ENCODE measurements at regions not wholly inside any gene's neighbourhood (a gene's known extent, or its start where the extent isn't known, plus 50 kb on each side); places are given as distances from the start of the nearest gene placed in this dataset.
A peak's percentile ranks its signal among the peaks of the same experiment; 100 is the strongest.
"Not testable (repeated sequence)": the region's sequence is repeated elsewhere in the genome, so short reads cannot be mapped to it uniquely, and the experiment has no call there.

DNA sequence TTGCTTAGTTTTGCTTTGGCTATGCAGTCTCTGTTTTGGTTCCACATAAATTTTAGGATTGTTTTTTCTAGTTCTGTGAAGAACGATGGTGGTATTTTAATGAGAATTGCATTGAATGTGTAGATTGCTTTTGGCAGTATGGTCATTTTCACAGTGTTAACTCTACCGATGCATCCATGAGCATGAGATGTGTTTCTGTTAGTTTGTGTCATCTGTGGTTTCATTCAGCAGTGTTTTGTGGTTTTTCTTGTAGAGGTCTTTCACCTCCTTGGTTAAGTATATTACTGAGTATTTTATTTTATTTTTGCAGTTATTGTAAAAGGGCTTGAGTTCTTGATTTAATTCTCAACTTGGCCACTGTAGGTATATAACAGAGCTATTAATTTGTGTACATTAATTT, 78.2 kb upstream of the ZNF92 start:
- Mint-ChIP-seq H3K27ac (no peak overlapping the region), H3K27me3 (peaks cover 0 to 2% of the 10 kb centered on the region in 2 donors), H3K9me3 (peaks cover 0 to 3% (median 0%) of the 10 kb centered on the region in 8 donors), H3K36me3 (no peaks in the 10 kb centered on the region), H3K4me1 (peaks cover 0 to 6% (median 2%) of the 10 kb centered on the region in 4 donors), H3K4me3 (peak overlapping the region in 2 of 8 donors; percentile 18 to 19)
- Histone ChIP-seq H3K9me3 (ENCODE audit: control insufficient read depth in 1 of 2, low read length in 2 of 2) (no peaks in the 10 kb centered on the region), H3K27me3 (ENCODE audit: insufficient read depth, low read length) (no peaks in the 10 kb centered on the region), H3K36me3 (ENCODE audit: insufficient read depth, low read length) (no peaks in the 10 kb centered on the region), H3K27ac (ENCODE audit: low read depth, low read length) (no peak overlapping the region), H3K4me3 (ENCODE audit: low read length in 2 of 2) (no peak overlapping the region), H3K4me1 (ENCODE audit: insufficient read depth, low read length) (no peaks in the 10 kb centered on the region)
- DNase-seq, result no peak
- intact Hi-C loops (cut with micrococcal nuclease), result no loop called here
- ChIA-PET POLR2A (ENCODE audit: partially characterized antibody) (no interaction called here), CTCF (ENCODE audit: partially characterized antibody) (interaction anchor here (0.9 to 1.0 kb wide), 2 partner anchors 9 to 13 kb away, joined by 3 read pairs; no protein-coding TSS in a partner anchor)

DNA sequence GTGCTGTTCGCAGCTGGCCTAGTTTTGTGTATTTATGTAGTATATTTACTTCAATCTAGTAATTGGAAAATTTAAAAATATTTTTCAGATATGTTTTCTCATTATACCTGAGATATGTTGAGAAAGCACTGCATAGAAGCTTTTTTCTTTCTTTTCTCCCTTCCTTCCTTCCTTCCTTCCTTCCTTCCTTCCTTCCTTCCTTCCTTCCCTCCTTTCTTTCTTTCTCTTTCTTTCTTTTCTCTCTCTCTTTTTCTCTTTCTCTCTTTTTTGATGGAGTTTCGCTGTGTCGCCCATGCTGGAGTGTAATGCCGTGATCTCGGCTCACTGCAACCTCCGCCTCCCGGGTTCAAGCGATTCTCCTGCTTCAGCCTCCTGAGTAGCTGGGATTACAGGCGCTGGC, 83.3 kb upstream of the ZNF92 start:
- CTCF ChIA-PET (ENCODE audit: partially characterized antibody), result interaction anchor here (1.3 kb wide), 1 partner anchor 17 kb away, joined by 3 read pairs; no protein-coding TSS in a partner anchor
- H3K9me3 Mint-ChIP-seq; H3K27me3 Mint-ChIP-seq; POLR2A ChIA-PET (ENCODE audit: partially characterized antibody); H3K36me3 Mint-ChIP-seq; H3K27ac ChIP-seq (ENCODE audit: low read depth, low read length); H3K4me3 Mint-ChIP-seq; intact Hi-C loops (cut with micrococcal nuclease); H3K4me1 Mint-ChIP-seq; H3K4me3 ChIP-seq (ENCODE audit: low read length in 2 of 2); H3K27ac Mint-ChIP-seq; H3K27me3 ChIP-seq (ENCODE audit: insufficient read depth, low read length); H3K9me3 ChIP-seq (ENCODE audit: control insufficient read depth in 1 of 2, low read length in 2 of 2); H3K4me1 ChIP-seq (ENCODE audit: insufficient read depth, low read length); DNase-seq; H3K36me3 ChIP-seq (ENCODE audit: insufficient read depth, low read length): not testable (repeated sequence)

DNA sequence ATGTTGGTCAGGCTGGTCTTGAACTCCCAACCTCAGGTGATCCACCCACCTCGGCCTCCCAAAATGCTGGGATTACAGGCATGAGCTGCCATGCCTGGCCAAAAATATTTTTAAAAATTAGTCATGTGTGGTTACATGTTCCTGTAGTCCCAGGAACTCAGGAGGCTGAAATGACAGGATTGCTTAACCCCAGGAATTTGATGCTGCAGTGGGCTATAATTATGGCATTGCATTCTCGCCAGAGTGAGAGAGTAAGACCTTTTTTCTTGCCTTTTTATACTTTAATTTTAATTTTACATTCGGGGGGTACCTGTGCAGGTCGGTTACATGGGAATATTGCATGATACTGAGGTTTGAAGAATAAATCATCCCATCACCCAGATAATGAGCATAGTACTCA, 86.6 kb upstream of the ZNF92 start:
- H3K9me3 Mint-ChIP-seq, result peaks cover 0 to under 1% (median 0%) of the 10 kb centered on the region in 8 donors
- no peaks in the 10 kb centered on the region for H3K36me3 ChIP-seq (ENCODE audit: insufficient read depth, low read length)
- no peak overlapping the region for H3K27ac Mint-ChIP-seq
- no peaks in the 10 kb centered on the region for H3K4me1 Mint-ChIP-seq
- POLR2A ChIA-PET (ENCODE audit: partially characterized antibody), result no interaction called here
- H3K27me3 ChIP-seq (ENCODE audit: insufficient read depth, low read length), result no peaks in the 10 kb centered on the region
- no peak for DNase-seq
- intact Hi-C loops (cut with micrococcal nuclease), result no loop called here
- no peaks in the 10 kb centered on the region for H3K9me3 ChIP-seq (ENCODE audit: control insufficient read depth in 1 of 2, low read length in 2 of 2)
- H3K27ac ChIP-seq (ENCODE audit: low read depth, low read length), result no peak overlapping the region
- no peaks in the 10 kb centered on the region for H3K4me1 ChIP-seq (ENCODE audit: insufficient read depth, low read length)
- no peak overlapping the region for H3K4me3 ChIP-seq (ENCODE audit: low read length in 2 of 2)
- no peak overlapping the region for H3K4me3 Mint-ChIP-seq
- CTCF ChIA-PET (ENCODE audit: partially characterized antibody), result interaction anchor here (1.1 kb wide), 1 partner anchor 20 kb away, joined by 3 read pairs; no protein-coding TSS in a partner anchor
- no peaks in the 10 kb centered on the region for H3K36me3 Mint-ChIP-seq
- peaks cover under 1% of the 10 kb centered on the region in 2 donors for H3K27me3 Mint-ChIP-seq

DNA sequence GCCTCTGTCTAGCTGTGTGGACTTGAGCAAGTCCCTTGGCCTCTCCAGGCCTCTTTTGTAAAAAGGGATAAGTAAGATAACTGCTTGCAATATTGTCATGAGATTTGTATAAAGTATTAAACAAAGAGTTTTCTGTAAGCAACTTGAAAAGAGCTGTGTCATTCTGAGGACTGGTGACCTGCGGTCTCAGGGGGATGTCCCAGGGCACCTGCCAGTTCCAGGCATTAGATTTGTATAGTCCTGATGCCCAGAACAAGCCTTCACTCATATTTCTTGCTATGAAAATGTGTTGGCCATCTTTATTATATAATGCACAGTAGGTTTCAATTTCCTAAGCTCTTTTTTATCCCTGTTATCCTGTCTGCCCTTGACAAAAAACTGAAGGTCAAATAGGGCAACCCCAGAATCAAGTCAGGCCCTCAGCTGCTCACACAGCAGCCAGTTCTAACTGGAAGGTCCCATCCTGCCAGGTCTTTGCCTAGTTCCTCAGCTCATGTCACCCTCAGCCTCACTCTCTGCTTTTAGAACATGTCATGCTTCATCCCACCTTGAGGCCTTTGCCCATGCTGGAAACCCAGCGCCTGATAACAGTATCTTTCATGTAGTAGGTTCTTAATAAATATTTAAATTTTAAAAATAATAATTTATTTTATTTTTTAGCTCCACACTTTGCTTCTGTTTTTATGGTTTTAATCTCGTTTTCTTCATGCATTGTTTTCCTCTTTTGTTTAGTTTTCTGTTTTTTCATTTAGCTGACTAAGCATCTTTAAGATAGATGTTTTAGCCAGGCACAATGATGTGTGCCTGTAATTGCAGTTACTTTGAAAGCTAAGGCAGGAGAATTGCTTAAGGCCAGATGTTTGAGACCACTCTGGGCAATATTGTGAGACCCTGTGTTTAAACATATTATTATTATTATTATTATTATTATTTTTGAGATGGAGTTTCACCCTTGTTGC, 87.5 kb upstream of the ZNF92 start:
- intact Hi-C loops (cut with micrococcal nuclease), result no loop called here
- Histone ChIP-seq H3K4me1 (ENCODE audit: insufficient read depth, low read length) (no peaks in the 10 kb centered on the region), H3K9me3 (ENCODE audit: control insufficient read depth in 1 of 2, low read length in 2 of 2) (no peaks in the 10 kb centered on the region), H3K27ac (ENCODE audit: low read depth, low read length) (no peak overlapping the region), H3K4me3 (ENCODE audit: low read length in 2 of 2) (no peak overlapping the region), H3K27me3 (ENCODE audit: insufficient read depth, low read length) (no peaks in the 10 kb centered on the region), H3K36me3 (ENCODE audit: insufficient read depth, low read length) (no peaks in the 10 kb centered on the region)
- Mint-ChIP-seq H3K36me3 (no peaks in the 10 kb centered on the region), H3K4me1 (no peaks in the 10 kb centered on the region), H3K27ac (peak overlapping the region in 2 of 7 donors; percentile 1 to 46), H3K27me3 (peaks cover 6 to 9% of the 10 kb centered on the region in 2 donors), H3K4me3 (no peak overlapping the region), H3K9me3 (peaks cover 0 to 6% (median 0%) of the 10 kb centered on the region in 8 donors)
- ChIA-PET POLR2A (ENCODE audit: partially characterized antibody) (no interaction called here), CTCF (ENCODE audit: partially characterized antibody) (interaction anchor here (0.9 to 1.1 kb wide), 2 partner anchors 10 to 21 kb away, joined by 3 read pairs; no protein-coding TSS in a partner anchor)
- DNase-seq, result no peak

DNA sequence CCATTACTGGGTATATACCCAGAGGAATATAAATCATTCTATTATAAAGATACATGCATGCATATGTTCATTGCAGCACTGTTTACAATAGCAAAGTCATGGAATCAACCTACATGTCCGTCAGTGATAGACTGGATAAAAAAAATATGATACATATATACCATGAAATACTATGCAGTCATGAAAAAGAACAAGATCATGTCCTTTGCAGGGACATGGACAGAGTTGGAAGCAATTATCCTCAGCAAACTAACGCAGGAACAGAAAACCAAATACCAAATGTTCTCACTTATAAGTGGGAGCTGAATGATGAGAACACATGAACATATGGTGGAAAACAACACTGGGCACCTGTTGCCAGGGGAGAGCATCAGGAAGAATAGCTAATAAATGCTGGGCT, 88.4 kb upstream of the ZNF92 start:
- H3K4me3 Mint-ChIP-seq; H3K4me1 ChIP-seq (ENCODE audit: insufficient read depth, low read length); H3K27ac Mint-ChIP-seq; H3K9me3 Mint-ChIP-seq; DNase-seq; H3K36me3 Mint-ChIP-seq; H3K36me3 ChIP-seq (ENCODE audit: insufficient read depth, low read length); H3K27me3 ChIP-seq (ENCODE audit: insufficient read depth, low read length); intact Hi-C loops (cut with micrococcal nuclease); POLR2A ChIA-PET (ENCODE audit: partially characterized antibody); H3K9me3 ChIP-seq (ENCODE audit: control insufficient read depth in 1 of 2, low read length in 2 of 2); H3K4me3 ChIP-seq (ENCODE audit: low read length in 2 of 2); H3K4me1 Mint-ChIP-seq; H3K27ac ChIP-seq (ENCODE audit: low read depth, low read length): not testable (repeated sequence)
- CTCF ChIA-PET (ENCODE audit: partially characterized antibody), result interaction anchor here (1.1 kb wide), 1 partner anchor 22 kb away, joined by 3 read pairs; no protein-coding TSS in a partner anchor
- peaks cover 6 to 14% of the 10 kb centered on the region in 2 donors for H3K27me3 Mint-ChIP-seq

DNA sequence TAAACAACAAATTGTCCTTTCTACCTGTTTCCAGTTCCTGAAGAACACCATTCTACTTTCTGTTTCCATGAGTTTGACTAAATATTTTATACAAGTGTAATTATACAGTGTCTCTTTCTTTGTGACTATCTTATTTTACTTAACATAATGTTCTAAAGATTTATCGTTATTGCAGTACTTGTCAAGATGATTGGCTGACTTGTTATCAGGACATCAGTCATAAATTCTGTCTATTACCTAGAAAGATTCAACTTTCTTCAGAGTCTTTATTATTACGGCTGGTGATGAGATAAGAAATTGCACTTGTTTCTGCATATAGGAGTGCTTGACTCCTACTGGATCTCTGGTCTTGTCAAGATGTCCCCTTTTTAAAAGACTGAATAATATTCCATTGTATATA, 93.9 kb upstream of the ZNF92 start:
- no peak overlapping the region for H3K27ac ChIP-seq (ENCODE audit: low read depth, low read length)
- intact Hi-C loops (cut with micrococcal nuclease), result no loop called here
- no peak for DNase-seq
- Mint-ChIP-seq H3K27ac (no peak overlapping the region), H3K4me1 (no peaks in the 10 kb centered on the region), H3K27me3 (peaks cover 17 to 23% of the 10 kb centered on the region in 2 donors), H3K4me3 (no peak overlapping the region), H3K36me3 (peaks cover 5% of the 10 kb centered on the region in 2 donors), H3K9me3 (peaks cover 0 to 38% (median 21%) of the 10 kb centered on the region in 8 donors)
- ChIA-PET CTCF (ENCODE audit: partially characterized antibody) (no interaction called here), POLR2A (ENCODE audit: partially characterized antibody) (no interaction called here)
- no peaks in the 10 kb centered on the region for H3K27me3 ChIP-seq (ENCODE audit: insufficient read depth, low read length)
- H3K4me1 ChIP-seq (ENCODE audit: insufficient read depth, low read length), result no peaks in the 10 kb centered on the region
- H3K4me3 ChIP-seq (ENCODE audit: low read length in 2 of 2), result no peak overlapping the region
- H3K36me3 ChIP-seq (ENCODE audit: insufficient read depth, low read length), result no peaks in the 10 kb centered on the region
- no peaks in the 10 kb centered on the region for H3K9me3 ChIP-seq (ENCODE audit: control insufficient read depth in 1 of 2, low read length in 2 of 2)

DNA sequence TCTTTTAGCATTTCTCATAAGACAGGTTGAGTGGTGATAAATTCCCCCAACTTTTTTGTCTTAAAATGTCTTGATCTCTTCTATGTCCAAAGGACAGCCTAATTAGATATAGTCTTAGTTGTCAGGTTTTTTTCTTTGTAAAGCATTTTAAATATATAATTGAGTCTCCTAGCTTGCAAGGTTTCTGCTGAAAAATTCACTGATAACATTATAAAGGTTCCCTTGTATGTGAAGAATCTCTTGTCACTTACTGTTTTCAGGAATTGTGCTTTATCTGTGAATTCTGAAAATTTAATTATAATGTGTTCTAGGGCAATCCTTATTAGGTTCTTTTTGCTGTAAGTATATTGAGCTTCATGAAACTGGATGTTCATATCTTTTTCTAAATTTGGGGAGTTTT, 96.8 kb upstream of the ZNF92 start:
- POLR2A ChIA-PET (ENCODE audit: partially characterized antibody), result no interaction called here
- H3K27me3 Mint-ChIP-seq, result peaks cover 22 to 26% of the 10 kb centered on the region in 2 donors

More for the DNA sequence above, 96.8 kb upstream of the ZNF92 start:
- no peak for DNase-seq
- no peaks in the 10 kb centered on the region for H3K36me3 ChIP-seq (ENCODE audit: insufficient read depth, low read length)
- CTCF ChIA-PET (ENCODE audit: partially characterized antibody), result no interaction called here
- no peak overlapping the region for H3K27ac ChIP-seq (ENCODE audit: low read depth, low read length)
- H3K4me3 ChIP-seq (ENCODE audit: low read length in 2 of 2), result no peak overlapping the region
- Mint-ChIP-seq H3K4me3 (no peak overlapping the region), H3K4me1 (no peaks in the 10 kb centered on the region), H3K36me3 (peaks cover 5% of the 10 kb centered on the region in 2 donors), H3K27ac (no peak overlapping the region), H3K9me3 (peaks cover under 1 to 51% (median 33%) of the 10 kb centered on the region in 8 donors)
- intact Hi-C loops (cut with micrococcal nuclease), result no loop called here
- no peaks in the 10 kb centered on the region for H3K4me1 ChIP-seq (ENCODE audit: insufficient read depth, low read length)
- no peaks in the 10 kb centered on the region for H3K27me3 ChIP-seq (ENCODE audit: insufficient read depth, low read length)
- peaks cover 0 to 3% of the 10 kb centered on the region in 2 donors for H3K9me3 ChIP-seq (ENCODE audit: control insufficient read depth in 1 of 2, low read length in 2 of 2)

Data from CD4-positive, alpha-beta memory T cell (primary cell).